ENCODE measurements at regions not wholly inside any gene's neighbourhood (a gene's known extent, or its start where the extent isn't known, plus 50 kb on each side); places are given as distances from the start of the nearest gene placed in this dataset.

- Histone ChIP-seq H3K4me1 (ENCODE audit: insufficient read depth, low read length) (no peaks in the 10 kb centered on the region), H3K27me3 (ENCODE audit: insufficient read depth, low read length) (no peaks in the 10 kb centered on the region), H3K9ac (ENCODE audit: extremely low read depth, insufficient read length, low read length) (no peak overlapping the region), H3K79me1 (ENCODE audit: insufficient read depth, low read depth, low read length, poor library complexity, severe bottlenecking) (no peaks in the 10 kb centered on the region), H3K14ac (ENCODE audit: insufficient read depth, low read length) (no peak overlapping the region), H3T11ph (ENCODE audit: low read length) (no peak overlapping the region), H3K56ac (ENCODE audit: insufficient read length, low read depth, low read length) (no peak overlapping the region), H4K8ac (replicated peaks; ENCODE audit: insufficient read length, low read depth, low read length) (no peak overlapping the region), H2AK5ac (ENCODE audit: insufficient read length, low read length) (no peak overlapping the region), H2BK20ac (ENCODE audit: low read depth, low read length, poor library complexity, severe bottlenecking) (no peak overlapping the region), H2BK120ac (ENCODE audit: low read depth, low read length, poor library complexity, severe bottlenecking) (no peak overlapping the region), H3K4ac (ENCODE audit: low read depth, low read length) (no peak overlapping the region), H2BK5ac (ENCODE audit: insufficient read length, low read length) (no peak overlapping the region), H3K27ac (ENCODE audit: insufficient read length, low read depth, low read length) (no peak overlapping the region), H4K5ac (ENCODE audit: insufficient read length, low read depth, low read length) (no peak overlapping the region), H3K79me2 (ENCODE audit: insufficient read depth, low read length) (no peaks in the 10 kb centered on the region), H2BK15ac (ENCODE audit: low read depth, low read length) (no peak overlapping the region), H3K9me3 (ENCODE audit: control insufficient read depth, low read depth, low read length) (no peaks in the 10 kb centered on the region), H3K23me2 (ENCODE audit: insufficient read length, low read depth, low read length, poor library complexity, severe bottlenecking) (no peaks in the 10 kb centered on the region), H3K4me2 (ENCODE audit: insufficient read depth, insufficient read length, low read length) (no peak overlapping the region), H4K20me1 (ENCODE audit: control insufficient read depth, insufficient read depth, insufficient read length) (no peaks in the 10 kb centered on the region), H3K18ac (ENCODE audit: insufficient read length, low read depth, low read length) (no peak overlapping the region), H3K23ac (ENCODE audit: insufficient read length, low read depth, low read length) (no peak overlapping the region), H4K91ac (ENCODE audit: insufficient read length, low read depth, low read length) (no peak overlapping the region), H2AFZ (ENCODE audit: low read length) (no peak overlapping the region), H2BK12ac (ENCODE audit: insufficient read length, low read depth, low read length) (no peak overlapping the region)
- Mint-ChIP-seq H3K4me1 (no peaks in the 10 kb centered on the region), H3K4me3 (no peak overlapping the region), H3K27me3 (ENCODE audit: low read depth) (no peaks in the 10 kb centered on the region), H3K9me3 (no peaks in the 10 kb centered on the region), H3K36me3 (ENCODE audit: insufficient read depth in 1 of 3, low read depth in 3 of 3) (no peaks in the 10 kb centered on the region), H3K27ac (no peak overlapping the region)
- no CpG with 5 or more reads among the region's 2 CpGs for WGBS (ENCODE audit: extremely low coverage, insufficient read length, low lambda C conversion rate)
- TF ChIP-seq, protein P1, sequence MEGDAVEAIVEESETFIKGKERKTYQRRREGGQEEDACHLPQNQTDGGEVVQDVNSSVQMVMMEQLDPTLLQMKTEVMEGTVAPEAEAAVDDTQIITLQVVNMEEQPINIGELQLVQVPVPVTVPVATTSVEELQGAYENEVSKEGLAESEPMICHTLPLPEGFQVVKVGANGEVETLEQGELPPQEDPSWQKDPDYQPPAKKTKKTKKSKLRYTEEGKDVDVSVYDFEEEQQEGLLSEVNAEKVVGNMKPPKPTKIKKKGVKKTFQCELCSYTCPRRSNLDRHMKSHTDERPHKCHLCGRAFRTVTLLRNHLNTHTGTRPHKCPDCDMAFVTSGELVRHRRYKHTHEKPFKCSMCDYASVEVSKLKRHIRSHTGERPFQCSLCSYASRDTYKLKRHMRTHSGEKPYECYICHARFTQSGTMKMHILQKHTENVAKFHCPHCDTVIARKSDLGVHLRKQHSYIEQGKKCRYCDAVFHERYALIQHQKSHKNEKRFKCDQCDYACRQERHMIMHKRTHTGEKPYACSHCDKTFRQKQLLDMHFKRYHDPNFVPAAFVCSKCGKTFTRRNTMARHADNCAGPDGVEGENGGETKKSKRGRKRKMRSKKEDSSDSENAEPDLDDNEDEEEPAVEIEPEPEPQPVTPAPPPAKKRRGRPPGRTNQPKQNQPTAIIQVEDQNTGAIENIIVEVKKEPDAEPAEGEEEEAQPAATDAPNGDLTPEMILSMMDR (conservative IDR thresholded peaks at IDR 0.05), result no peak
- DNase-seq, result no peak
Measured at GRCh38 chr9:29751226-29751625, 2177.9 kb upstream of the C9orf72 start.

Measured in H9 (cell line).